GM12864 (cell line): ENCODE measurements at regions not wholly inside any gene's neighbourhood (a gene's known extent, or its start where the extent isn't known, plus 50 kb on each side); places are given as distances from the start of the nearest gene placed in this dataset.

Experiments
- DNase-seq: peaks from one replicate; pipeline ENCODE4 v3.0.0-alpha.2; 2011; ENCODE audit warnings: low read depth
- H3K4me3 ChIP-seq: 2 replicates; pipeline ENCODE4 v1.5.1; 2011; ENCODE audit warnings: mild to moderate bottlenecking, low read depth, low read length, control low read depth
- CTCF ChIP-seq: IDR thresholded peaks from 2 replicates; pipeline ENCODE4 v1.5.1; 2011; ENCODE audit warnings: low read depth, mild to moderate bottlenecking, moderate library complexity, low read length, control low read depth, inconsistent platforms; ENCODE audit errors: missing control alignments

GRCh38 chr7:124566583-124566982 is 199.0 kb downstream of the GPR37 start:
- H3K4me3 ChIP-seq: no peak overlapping the region
- DNase-seq: no peak
- TF ChIP-seq CTCF: no peak

GRCh38 chr7:124557587-124557986 is 208.0 kb downstream of the GPR37 start:
- no peak for DNase-seq
- TF ChIP-seq CTCF: no peak

GRCh38 chr7:124557101-124557500 is 208.5 kb downstream of the GPR37 start:
- no peak for TF ChIP-seq CTCF
- no peak for DNase-seq
- H3K4me3 ChIP-seq: no peak overlapping the region

More at GRCh38 chr7:124557587-124557986, 208.0 kb downstream of the GPR37 start:
- no peak overlapping the region for H3K4me3 ChIP-seq

- DNase-seq: no peak
- TF ChIP-seq CTCF: no peak
- no peak overlapping the region for H3K4me3 ChIP-seq
These were observed 212.1 kb downstream of the GPR37 start for GRCh38 chr7:124553502-124553901.

GRCh38 chr7:124552217-124552616 is 213.4 kb downstream of the GPR37 start:
- DNase-seq: no peak
- no peak for TF ChIP-seq CTCF

GRCh38 chr7:124550036-124550435 is 215.6 kb downstream of the GPR37 start:
- no peak for DNase-seq
- H3K4me3 ChIP-seq: no peak overlapping the region
- TF ChIP-seq CTCF: no peak

More at GRCh38 chr7:124552217-124552616, 213.4 kb downstream of the GPR37 start:
- H3K4me3 ChIP-seq: no peak overlapping the region

GRCh38 chr7:124542476-124542875 is 223.1 kb downstream of the GPR37 start:
- no peak for DNase-seq
- TF ChIP-seq CTCF: no peak
- H3K4me3 ChIP-seq: no peak overlapping the region
